GM19455 (cell line): ENCODE measurements at regions not wholly inside any gene's neighbourhood (a gene's known extent, or its start where the extent isn't known, plus 50 kb on each side); places are given as distances from the start of the nearest gene placed in this dataset.

Experiments used
- ATAC-seq: cut with Tn5 transposase; IDR thresholded peaks from one replicate; pipeline ENCODE4 v1.9.1; 2021; ENCODE audit not compliant: unreplicated experiment

DNA sequence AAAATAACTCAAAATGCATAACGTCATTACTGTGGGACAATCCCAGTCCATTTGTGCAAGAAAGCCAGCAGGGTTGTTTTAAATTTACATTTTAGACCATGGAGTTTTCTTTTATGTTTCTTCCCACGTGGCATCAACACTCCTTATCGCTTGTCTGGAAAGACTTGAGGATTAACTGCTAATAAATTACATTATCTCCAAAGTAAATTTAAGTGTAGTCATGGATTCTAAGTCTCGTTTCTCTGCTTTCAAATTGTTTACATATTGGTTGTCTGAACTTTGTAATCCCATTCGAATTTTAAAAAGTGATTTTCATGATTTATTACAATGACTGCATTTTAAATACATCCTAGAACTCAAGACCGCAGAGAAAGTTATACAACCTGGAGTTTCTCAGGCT, 119.3 kb upstream of the ADAMTS5 start:
- ATAC-seq: no peak

DNA sequence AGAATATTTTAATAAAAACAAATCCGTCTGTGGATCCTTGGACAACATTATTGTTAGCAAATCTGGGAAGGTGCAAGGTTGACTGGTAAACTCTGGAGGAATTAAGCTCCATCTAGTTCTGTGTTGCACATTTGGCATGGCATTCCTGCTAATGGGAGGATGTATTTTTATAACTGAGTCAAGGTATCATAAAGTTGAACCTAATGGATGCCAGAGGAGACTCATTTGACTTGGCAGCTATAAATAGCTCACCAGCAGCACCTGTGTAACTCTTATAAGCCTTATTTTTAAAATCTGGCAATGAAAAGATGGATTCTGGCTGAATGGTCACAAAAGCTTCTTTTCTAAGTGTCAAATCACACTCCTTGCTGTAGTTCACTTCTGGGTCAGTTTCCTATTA, 118.5 kb upstream of the ADAMTS5 start:
- no peak for ATAC-seq

DNA sequence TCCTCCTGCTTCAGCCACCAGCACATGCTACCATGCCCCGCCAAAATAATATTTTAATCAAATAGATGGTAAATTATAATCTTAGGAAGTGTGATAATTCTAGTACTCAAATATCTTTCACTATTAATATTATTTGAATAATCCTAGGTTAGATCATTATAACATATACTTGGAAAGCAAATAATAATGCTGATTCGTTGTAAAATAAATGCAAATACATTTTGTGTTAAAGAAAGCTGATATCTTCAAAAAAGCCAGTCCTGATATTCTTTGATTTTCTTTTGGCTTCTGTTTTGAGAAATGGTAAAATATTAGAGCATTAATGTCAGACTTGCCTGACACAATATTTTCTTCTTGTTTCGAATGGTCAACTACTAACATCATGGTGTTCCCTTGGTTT, 116.3 kb upstream of the ADAMTS5 start:
- ATAC-seq: no peak

DNA sequence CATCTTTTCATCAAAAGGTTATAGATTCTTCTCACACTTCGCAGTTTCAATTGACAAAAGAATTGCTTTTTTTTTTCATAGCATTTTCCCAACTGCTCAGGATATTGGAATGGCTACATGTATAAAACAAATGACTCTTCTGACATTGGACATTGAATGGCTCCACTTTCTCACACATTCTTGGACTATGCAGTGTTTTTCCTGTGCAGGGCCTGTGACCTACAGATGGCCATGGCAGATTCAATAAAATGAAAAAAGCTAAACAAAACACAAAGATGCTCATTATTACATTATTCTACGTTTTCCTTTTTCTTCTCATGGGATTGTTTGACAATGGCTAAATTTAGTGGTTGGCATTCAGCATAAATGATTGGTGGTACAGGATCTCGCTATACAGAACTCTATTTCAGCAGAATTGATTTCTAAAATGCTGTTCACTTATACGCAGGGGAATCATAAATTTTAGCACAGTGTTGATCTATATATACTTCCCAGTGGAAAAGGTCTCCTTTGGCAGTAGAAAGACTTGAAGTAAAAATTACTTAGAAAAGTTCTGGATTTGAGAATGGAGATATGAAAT, 115.6 kb upstream of the ADAMTS5 start:
- ATAC-seq: no peak

DNA sequence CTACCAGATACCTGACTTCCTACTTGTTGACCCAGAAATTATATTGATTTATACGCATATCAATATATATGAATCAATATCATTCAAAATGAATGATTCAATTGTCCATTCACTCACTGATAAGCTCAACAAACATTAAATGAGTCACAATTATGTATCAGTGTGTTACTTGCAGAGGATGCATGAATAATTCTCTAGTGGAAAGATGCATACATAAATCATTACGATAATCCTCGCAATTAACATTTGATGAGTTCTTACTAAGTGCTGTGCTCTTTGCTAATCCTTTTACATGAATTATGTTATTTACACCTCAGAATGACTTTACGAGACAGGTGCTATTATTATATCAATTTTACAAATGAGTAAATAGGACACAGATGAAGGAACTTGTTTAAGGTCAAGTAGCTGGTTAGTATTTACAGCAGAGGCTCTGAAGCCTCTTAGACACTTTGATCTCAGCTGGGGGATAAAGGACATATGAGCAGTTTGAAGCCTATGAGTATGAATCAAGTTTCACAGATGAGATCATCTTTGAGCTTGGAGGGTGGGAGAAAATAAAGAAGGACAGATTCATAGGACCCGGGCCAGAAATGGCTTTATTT, 112.8 kb upstream of the ADAMTS5 start:
- ATAC-seq: no peak

DNA sequence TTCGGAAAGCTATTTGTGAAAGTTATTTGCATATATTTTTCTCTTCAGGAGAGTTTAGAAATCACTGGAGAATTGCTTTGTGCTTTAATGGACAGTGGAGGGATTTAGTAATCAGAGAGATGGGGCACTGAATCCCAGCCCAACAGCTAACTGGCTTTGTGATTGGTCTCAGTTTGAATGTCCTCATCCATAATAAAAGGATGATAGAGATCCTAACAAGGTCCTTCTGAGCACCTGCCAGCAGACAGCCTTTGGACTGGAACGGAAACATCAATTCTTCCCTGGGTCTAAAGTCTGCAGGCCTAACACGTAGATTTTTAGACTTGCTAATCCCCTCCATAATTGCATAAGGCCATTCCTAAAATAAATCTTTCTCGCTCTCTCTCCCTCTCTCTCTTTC, 112.0 kb upstream of the ADAMTS5 start:
- ATAC-seq: no peak

DNA sequence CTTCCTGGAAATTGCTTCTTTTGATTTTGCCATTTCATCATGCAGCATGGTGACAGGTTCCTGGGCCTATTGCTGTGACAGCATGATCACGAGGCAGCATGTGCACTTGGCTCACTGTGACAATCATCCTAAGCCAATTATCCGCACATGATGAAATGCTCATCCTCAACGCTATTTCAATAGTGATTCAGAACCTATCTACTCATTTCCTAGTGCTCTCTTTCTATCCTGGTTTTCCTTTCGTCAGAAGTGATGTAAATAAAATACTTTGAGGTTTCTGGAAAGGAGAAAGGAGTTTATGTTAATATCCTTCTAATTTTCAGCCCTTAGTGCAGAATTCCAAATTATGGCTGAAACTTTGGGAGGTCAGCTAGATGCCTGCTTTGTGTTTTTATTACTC, 110.6 kb upstream of the ADAMTS5 start:
- ATAC-seq: no peak

DNA sequence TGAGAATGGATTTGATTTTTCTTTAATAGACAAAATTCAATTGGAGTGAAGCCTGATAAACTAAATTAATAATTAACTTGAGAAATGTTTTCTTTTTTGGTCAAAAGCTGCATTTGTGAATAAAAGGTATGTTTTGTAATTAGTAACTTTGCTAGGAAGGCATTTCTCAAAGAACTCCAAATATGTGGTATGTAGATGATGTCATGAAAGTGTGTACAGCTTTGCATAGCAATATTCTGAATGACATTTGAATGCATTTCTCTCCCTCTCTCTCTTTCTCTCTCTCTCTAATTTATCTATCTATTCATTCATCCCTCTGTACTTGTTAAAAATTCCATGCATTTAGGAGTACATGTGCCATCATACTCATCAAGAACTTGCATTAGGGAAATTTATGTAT, 109.1 kb upstream of the ADAMTS5 start:
- ATAC-seq: no peak

DNA sequence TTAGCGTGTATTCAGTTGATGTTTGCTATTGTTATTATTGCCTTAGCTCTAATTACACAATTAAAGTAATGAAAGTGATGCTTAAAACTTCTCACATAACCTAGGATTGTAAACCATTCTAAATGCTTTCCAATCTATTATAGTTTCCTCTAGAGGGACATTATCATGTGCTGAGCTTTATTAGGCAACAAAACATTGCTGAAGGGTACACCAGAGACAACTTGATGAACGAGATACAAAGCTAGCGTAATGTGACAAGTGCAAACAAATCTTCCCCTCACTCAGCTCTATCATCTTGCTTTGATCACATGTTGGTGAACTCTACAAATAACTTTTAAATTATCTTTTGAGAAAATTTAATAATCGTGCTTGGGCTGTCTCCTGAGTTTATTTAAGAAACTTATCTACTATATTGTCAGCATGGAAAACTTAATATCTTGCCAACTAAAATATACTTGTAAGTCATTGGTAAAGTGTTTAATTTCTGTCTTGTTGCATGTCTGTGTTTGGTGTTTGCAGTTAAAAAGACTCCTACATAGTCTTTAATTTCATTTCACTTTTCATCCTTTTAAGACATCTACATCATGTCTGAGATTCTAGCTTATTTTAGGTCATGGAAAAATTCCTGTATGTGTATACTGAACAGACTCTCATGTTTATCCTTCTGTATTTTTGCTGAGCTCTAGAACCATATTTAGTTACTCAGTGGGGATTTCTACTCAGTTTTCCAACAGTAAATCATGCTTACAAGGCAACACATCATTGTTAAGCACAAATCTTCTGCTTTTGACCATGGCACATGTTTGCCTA, 104.2 kb upstream of the ADAMTS5 start:
- no peak for ATAC-seq

DNA sequence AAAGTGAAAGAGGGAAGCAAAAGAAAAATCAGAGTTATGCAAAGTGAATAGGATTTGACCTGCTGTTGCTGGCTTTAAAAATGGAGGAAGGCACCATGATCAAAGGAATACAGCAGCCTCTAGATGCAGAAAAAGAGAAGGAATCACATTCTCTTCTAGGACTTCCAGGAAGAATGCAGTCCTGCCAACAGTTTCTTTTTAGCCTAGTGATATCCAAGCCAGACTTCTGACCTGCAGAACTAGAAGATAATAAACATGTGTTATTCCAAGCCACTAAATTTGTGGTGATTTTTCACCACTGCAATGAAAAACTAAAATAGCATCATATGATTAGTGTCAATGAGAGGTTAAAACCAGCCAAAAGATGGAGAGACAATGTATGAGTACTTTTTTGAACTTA, 101.9 kb upstream of the ADAMTS5 start:
- ATAC-seq: no peak

DNA sequence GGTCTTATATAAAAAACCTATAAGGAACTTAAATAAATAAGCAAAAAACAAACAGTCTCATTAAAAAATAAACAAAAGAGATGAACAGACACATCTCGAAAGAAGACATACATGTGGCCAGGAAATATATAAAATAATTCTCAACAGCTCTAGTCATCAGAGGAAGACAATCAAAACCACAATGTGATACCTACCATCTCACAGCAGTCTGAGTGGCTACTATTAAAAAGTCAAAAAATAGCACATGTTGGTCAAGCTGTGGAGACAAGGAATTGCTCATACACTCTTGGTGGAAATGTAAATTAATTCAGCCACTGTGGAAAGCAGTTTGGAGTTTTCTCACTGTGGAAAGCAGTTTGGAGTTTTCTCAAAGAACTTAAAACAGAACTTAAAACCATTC, 100.3 kb upstream of the ADAMTS5 start:
- no peak for ATAC-seq

DNA sequence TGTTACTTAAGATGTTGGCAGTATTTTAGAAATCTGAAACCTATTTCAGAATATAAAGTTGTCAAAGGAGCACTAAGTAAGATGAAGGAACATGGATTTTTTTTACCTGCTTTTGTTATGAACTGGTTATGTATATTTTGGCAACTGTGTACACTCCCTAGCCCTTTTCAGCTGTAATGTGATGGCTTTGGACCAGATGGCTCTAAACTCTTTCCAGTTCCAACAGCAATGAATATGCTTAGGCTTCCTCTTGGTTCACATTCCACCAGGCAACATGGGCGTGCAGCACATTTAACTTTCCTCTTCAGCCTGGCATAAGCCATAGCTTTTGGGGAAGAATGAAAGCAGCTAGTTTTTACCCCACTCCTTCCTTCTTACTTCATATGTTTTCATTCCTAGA, 95.6 kb upstream of the ADAMTS5 start:
- no peak for ATAC-seq

DNA sequence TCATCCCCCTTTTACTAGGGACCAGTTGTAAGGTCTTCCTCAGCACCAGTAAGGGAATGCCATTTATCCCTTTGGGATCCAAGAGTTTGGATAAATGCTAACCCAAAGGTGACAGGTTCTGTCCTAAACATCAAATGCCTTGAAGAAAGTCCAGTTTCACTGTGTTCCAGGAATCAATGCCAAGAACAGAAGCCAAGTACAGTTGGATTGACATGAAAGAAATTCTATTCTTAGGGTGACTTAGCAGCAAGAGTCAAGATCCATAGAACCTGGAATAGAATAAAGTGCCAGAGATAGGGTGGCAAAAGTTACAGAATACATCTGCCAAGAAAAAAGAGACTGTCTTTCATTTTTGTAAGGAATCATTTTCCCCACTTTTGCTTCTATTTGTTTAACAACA, 94.9 kb upstream of the ADAMTS5 start:
- ATAC-seq: no peak

DNA sequence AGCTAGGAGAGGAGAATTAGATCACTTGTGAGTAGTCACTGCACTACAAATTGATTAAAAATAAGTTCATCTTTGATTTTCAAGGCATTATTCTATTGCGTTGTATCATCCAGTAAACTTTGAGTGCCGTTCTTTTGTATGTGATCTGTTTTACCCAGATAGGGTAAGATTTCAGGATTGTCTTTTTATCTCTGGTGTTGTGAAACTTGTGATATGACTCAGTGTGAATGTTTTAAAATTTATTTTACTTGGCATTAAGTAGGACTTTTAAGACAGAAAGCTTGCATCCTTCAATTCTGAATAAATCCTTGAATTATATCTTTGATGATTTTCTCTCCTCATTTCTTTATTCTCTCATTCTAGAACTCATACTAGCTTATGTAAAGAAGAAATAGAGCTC, 93.3 kb upstream of the ADAMTS5 start:
- ATAC-seq: no peak

DNA sequence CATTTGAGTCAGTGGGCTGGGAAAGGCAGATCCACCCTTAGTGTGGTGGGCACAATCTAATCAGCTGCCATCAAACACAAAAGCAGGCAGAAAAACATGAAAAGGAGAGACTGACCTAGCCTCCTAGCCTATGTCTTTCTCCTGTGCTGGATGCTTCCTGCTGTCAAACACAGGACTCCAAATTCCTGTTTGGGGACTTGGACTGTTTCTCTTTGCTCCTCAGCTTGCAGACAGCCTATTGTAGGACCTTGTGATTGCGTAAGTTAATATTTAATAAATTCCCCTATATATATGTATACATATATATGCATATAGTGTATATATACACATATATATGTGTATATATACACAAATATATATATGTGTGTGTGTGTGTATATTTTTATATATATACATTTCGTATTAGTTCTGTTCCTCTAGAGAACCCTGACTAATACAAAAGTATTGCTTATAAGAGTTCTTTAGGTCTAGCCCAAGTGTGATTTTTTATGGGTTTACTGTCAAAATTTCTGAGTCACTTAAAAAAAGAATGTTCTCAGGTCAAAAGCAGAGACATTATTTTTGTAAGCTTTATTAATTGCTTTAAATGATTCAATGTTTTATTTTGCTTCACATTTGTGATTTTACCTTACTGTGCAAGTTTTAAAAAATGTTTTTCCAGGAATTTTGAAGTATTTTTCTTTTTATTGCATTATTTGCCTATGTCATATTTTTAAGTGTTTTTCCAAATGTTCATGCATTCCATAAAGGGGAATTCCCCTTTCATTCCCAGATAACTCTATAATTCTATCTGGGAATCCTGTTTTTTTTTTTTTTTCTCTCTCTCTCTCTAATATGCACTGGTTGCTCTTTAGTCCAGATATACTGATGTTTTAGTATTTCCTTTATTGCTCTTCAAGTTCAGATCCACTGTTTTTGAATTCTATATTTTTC, 92.1 kb upstream of the ADAMTS5 start:
- ATAC-seq: no peak

DNA sequence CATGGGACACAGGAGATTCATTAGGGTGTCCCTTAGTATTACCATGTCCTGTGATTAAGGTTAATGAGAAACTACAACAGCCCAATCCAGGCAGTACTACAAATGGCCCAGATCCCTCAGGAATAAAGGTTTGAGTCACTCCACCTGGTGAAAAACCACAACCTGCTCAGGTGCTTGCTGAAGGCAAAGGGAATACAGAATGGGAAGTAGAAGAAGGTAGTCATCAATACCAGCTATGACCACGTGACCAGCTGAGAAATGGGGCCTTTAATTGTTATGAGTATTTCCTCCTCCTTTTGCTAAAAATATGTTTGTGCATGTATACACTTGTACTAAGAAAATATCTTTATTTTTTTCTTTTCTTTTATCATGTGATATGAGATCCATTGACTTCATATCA, 91.1 kb upstream of the ADAMTS5 start:
- ATAC-seq: no peak

DNA sequence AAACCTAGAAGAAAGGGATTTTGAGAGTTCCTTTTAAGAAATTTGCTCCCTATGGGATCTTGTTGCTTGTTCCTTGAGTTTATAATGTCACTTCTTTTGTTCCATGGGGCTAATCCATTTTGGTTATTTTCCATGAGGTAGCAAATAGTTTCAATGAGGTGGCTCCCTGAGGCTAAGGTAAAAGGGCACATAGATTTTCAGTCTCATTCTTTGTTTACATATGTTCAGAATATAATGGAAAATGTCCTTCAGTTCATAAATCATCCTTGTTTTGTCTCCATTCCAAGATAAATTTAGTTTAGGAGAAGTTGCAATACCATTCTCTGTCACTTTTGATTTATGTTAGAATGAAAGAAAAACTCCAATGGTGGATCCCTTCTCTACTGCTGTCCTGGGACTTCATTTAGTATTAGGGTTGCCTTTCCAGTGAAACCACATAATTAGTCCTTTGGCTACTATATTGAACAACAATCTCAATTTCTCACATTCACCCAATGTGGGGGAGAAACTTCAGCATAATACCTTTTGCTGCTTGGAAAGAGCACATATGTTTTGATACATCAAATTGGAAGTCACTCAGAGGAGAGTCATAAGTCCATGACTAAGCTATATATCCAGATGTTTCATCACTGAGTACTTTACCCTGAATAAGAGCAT, 80.9 kb upstream of the ADAMTS5 start:
- no peak for ATAC-seq

DNA sequence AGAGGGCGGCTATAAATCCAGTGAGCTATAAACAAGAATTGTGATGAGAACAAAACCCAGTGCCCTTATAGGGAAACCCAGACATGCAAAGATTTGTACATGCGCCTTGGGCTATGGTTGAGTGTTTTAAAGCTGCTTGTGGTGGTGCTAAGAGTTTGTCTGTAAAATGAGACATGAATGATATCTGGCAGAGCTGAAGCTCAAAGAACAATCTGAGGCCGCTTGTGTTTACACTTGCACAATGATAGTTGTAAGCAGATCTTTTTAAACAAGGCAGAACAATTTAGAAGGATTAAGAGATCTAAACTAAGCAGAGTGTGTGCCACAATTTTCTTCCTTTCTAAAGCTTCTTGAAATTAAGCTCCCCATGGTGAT, 80.4 kb upstream of the ADAMTS5 start:
- no peak for ATAC-seq

DNA sequence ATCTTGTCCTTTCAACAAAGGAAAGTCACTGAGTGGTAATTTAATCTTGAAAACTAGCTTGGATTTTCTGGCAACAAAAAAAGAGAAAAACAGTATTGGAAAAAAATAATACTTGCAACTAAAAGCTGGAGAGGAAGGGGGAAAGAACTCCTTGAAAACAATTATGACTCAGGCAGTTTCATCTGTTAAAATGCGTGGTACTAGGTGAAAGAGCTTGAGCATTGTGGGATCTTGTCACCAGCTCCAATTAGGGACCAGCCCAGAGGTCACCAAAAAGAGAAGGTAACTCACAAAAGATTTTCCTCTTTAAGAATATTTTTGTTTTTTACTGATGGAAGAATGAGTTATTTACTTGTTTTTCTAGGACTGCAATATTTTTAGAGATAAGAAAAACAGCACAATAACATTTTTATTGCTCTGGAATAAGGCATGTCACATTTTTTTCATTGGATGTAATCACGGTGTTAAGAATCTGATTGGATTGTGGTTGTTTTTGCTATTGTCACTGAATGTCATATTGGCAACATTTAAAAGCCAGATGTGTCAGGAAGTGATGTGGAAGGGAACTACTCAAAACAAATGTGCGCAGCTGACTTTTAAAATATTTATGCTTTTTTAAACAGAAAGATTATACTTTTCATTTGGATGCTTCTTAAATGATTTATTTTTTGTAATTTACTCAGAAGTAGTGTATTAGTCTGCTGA, 78.5 kb upstream of the ADAMTS5 start:
- ATAC-seq: no peak

DNA sequence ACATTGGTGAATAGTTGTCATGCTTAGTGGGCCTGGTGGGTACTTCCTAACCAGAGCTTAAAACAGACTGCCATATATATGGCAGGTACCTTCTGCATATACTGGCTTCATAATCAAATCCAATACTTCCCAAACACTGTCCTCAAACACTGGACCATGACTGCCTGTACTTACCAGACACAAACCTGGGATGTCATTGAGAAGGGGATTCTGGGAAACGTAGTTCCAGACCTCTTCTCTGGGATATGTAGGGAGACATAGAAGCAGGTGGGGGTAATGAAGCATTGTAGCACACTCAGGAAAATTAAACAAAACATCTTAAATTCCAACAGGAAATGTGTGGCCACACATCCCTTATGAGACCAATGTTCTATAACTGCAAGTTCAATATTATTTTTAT, 76.5 kb upstream of the ADAMTS5 start:
- no peak for ATAC-seq
